ENCODE measurements at regions not wholly inside any gene's neighbourhood (a gene's known extent, or its start where the extent isn't known, plus 50 kb on each side); places are given as distances from the start of the nearest gene placed in this dataset.

DNA sequence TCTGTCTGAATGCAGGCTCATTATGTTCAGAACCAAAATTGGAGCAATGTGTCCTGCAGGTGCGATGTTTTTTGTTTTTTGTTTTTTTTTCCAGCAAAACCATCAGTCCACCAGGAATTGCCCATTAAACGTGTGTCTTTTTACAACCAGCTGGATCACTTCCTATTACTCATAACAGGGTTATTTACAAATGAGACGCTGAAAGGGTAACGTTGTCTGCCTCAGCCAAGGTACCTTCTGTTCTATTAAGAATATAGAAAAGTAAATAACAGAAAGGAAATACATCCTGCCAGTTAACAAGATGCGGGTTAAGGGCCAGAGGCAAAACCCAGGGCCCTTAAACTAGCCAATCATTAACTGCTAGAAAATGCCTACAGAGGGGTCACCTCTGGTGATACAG is 590.4 kb downstream of the TBC1D4 start:
- H3K4me3 ChIP-seq (ENCODE audit: low read depth, low read length), result no peak overlapping the region
- DNase-seq (ENCODE audit: low read depth), result peak; percentile 41
- TF ChIP-seq, protein P1, sequence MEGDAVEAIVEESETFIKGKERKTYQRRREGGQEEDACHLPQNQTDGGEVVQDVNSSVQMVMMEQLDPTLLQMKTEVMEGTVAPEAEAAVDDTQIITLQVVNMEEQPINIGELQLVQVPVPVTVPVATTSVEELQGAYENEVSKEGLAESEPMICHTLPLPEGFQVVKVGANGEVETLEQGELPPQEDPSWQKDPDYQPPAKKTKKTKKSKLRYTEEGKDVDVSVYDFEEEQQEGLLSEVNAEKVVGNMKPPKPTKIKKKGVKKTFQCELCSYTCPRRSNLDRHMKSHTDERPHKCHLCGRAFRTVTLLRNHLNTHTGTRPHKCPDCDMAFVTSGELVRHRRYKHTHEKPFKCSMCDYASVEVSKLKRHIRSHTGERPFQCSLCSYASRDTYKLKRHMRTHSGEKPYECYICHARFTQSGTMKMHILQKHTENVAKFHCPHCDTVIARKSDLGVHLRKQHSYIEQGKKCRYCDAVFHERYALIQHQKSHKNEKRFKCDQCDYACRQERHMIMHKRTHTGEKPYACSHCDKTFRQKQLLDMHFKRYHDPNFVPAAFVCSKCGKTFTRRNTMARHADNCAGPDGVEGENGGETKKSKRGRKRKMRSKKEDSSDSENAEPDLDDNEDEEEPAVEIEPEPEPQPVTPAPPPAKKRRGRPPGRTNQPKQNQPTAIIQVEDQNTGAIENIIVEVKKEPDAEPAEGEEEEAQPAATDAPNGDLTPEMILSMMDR (IDR thresholded peaks at IDR 0.05; ENCODE audit: insufficient read depth, low read depth, low read length), result no peak

DNA sequence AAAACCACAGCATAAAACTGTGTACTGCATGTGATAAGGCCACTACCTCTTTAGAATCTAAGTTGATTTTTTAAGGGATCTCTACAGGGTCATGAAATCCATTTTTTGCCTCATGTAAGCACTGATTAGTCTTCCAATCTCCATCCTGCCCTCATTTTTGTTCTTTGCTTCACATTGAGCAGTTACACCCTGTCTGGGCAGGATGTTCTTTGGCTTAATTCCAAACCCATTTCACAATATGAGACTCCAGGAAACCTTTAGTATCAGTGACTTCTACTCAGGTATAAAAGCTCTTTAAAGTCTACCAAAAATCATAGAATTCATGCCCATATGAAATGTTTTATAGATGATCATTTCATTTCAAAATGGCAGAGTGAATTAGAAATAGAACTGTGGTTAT is 592.6 kb downstream of the TBC1D4 start:
- DNase-seq (ENCODE audit: low read depth), result peak; percentile 14
- no peak overlapping the region for H3K4me3 ChIP-seq (ENCODE audit: low read depth, low read length)
- TF ChIP-seq, protein P1 (IDR thresholded peaks at IDR 0.05; ENCODE audit: insufficient read depth, low read depth, low read length), result no peak

DNA sequence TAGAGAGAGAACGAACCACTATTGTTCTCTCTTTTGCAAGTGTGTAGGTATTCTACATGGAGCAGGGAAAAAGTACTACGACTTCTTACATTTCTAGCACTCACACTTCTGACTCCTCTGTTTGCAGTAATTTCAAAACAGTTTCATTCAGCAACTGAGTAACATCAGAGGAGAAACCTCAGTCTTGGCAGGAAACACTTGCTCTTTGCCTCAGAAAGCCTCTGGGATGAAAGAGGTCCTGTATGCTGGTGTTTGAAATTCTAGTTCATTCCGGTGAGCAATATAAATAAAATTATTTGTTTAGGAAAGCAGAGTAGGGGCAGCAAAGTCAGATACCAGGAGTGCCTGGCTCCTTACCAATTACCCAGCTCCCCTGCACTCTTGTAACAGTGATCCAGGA is 595.5 kb downstream of the TBC1D4 start:
- TF ChIP-seq, protein P1 (IDR thresholded peaks at IDR 0.05; ENCODE audit: insufficient read depth, low read depth, low read length), result no peak
- H3K4me3 ChIP-seq (ENCODE audit: low read depth, low read length), result no peak overlapping the region
- peak; percentile 13 for DNase-seq (ENCODE audit: low read depth)

DNA sequence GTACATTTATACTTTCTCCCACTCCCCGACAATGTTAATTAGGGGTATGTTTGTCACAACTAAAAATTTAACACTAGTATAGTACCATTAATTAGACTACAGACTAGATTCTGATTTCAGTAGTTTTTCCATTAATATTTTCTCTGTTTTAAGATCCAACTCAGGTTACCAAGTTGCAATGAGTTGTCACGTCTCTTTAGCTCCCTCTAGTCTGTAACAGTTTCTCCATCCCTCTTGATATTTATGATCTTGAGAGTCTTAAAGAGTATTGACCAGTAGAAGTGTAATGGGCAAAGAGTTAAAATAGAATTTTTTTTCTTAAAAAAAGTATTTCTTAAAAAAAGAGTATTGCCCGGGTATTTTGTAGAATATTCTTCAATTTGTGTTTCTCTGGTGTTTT is 598.1 kb downstream of the TBC1D4 start:
- no peak for DNase-seq (ENCODE audit: low read depth)
- no peak overlapping the region for H3K4me3 ChIP-seq (ENCODE audit: low read depth, low read length)
- TF ChIP-seq, protein P1 (IDR thresholded peaks at IDR 0.05; ENCODE audit: insufficient read depth, low read depth, low read length), result peak; percentile 23

DNA sequence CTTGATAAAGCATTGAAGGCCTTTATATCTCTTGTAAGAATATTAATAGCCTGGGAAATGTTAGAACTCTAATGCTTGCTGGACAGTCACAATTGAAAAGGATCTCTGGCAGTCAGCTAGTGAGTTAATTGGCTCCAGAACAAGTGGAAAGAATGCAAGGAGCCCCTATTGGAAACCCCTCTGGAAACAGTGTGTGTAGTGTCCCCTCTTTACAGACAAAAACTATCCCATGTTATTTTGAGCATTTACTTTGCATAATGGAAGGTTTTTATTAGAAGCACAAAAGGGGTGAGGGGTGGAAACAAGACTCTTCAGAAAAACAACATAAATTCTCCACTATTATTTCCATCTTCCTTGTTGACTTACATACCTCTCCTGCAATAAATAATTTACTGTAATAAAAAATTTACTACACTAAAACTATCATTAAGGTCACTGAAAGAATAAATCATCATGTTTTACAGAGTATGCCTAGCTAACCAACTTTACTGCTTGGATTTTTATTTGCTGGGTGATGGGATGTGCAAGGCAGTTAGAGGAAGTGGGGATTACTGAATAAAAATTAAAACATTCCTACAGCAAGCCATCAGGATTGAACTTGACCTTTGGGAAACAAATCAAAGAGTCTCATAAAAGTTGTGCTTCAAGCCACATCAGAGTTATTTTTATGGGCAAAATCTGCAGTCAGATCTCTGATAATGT is 610.4 kb downstream of the TBC1D4 start:
- peak; percentile 68 for DNase-seq (ENCODE audit: low read depth)
- TF ChIP-seq, protein P1 (IDR thresholded peaks at IDR 0.05; ENCODE audit: insufficient read depth, low read depth, low read length), result no peak
- H3K4me3 ChIP-seq (ENCODE audit: low read depth, low read length), result no peak overlapping the region

DNA sequence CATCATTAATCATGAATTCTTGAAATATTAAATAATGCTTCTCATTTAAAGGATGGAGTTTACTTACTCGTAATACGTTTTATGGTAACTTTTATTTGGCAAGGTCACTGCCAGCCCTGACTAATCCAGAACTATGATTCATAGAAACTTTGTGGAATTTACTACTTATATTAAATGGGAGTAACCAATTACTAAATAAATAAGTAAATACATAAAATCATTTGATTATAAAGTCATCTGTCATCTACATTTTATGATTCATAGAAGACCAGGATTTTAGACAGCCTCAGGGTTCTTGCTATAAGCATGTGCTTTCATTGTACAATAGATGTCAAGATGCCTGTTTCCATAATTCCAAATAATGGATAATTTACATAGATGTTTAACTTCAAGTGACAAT is 611.1 kb downstream of the TBC1D4 start:
- no peak for DNase-seq (ENCODE audit: low read depth)
- TF ChIP-seq, protein P1 (IDR thresholded peaks at IDR 0.05; ENCODE audit: insufficient read depth, low read depth, low read length), result no peak
- H3K4me3 ChIP-seq (ENCODE audit: low read depth, low read length), result no peak overlapping the region

DNA sequence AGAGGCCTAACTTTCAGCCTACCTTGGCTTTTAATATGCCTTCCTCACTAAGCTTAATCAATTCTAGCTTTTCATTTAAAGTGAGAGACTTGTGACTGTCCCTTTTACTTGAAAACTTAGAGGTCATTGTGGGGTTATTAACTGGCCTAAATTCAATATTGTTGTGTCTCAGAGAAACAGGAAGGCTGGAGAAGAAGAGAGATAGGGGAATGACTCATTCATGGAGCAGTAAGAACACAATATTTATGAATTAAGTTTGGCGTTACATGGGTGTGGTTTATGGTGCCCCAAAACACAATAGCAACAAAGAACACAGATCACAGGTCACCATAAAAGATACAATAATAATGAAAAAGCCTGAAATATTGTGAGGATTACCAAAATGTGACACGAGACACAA is 612.1 kb downstream of the TBC1D4 start:
- TF ChIP-seq, protein P1 (IDR thresholded peaks at IDR 0.05; ENCODE audit: insufficient read depth, low read depth, low read length), result no peak
- no peak overlapping the region for H3K4me3 ChIP-seq (ENCODE audit: low read depth, low read length)
- DNase-seq (ENCODE audit: low read depth), result peak; percentile 29

Measured in fibroblast of villous mesenchyme (primary cell).